H1 (cell line): ENCODE measurements at regions not wholly inside any gene's neighbourhood (a gene's known extent, or its start where the extent isn't known, plus 50 kb on each side); places are given as distances from the start of the nearest gene placed in this dataset.

Source experiments
- GABPA ChIP-seq: IDR thresholded peaks from 2 replicates; pipeline ENCODE4 v1.6.1; 2011; ENCODE audit warnings: mild to moderate bottlenecking, low read length, moderate library complexity, borderline replicate concordance; ENCODE audit not compliant: insufficient read depth
- PHF8 ChIP-seq: fragments of 200-600 bp; sonication (generic); conservative IDR thresholded peaks from 2 replicates; pipeline ENCODE4 v1.7.1; 2012; ENCODE audit warnings: low read depth, mild to moderate bottlenecking, inconsistent platforms, low read length, moderate library complexity
- POU5F1 ChIP-seq: IDR thresholded peaks from 2 replicates; pipeline ENCODE4 v1.6.1; 2011; ENCODE audit warnings: low read depth, mild to moderate bottlenecking, low read length, moderate library complexity
- SP2 ChIP-seq: IDR thresholded peaks from 2 replicates; pipeline ENCODE4 v1.6.1; 2012; ENCODE audit warnings: mild to moderate bottlenecking, low read length, inconsistent platforms
- SP4 ChIP-seq: IDR thresholded peaks from 2 replicates; pipeline ENCODE4 v1.6.1; 2012; ENCODE audit warnings: low read length, inconsistent platforms
- TBP ChIP-seq: IDR thresholded peaks from 2 replicates; pipeline ENCODE4 v1.6.1; 2011; ENCODE audit warnings: low read depth, low read length, improper control_type of control experiment
- TF ChIP-seq, protein P1 (sequence below), 3 experiments: IDR thresholded peaks; 1 replicate in 2 of 3; 2 replicates in 1 of 3; pipeline versions ENCODE4 v1.5.1 to v1.6.1; 2011; ENCODE audit warnings: low read length in 3 of 3, mild to moderate bottlenecking in 3 of 3, inconsistent platforms in 2 of 3, low read depth in 1 of 3, moderate library complexity in 1 of 3; ENCODE audit not compliant: insufficient read depth in 1 of 3; ENCODE audit errors: control extremely low read depth in 1 of 3

- TF ChIP-seq, protein P1, sequence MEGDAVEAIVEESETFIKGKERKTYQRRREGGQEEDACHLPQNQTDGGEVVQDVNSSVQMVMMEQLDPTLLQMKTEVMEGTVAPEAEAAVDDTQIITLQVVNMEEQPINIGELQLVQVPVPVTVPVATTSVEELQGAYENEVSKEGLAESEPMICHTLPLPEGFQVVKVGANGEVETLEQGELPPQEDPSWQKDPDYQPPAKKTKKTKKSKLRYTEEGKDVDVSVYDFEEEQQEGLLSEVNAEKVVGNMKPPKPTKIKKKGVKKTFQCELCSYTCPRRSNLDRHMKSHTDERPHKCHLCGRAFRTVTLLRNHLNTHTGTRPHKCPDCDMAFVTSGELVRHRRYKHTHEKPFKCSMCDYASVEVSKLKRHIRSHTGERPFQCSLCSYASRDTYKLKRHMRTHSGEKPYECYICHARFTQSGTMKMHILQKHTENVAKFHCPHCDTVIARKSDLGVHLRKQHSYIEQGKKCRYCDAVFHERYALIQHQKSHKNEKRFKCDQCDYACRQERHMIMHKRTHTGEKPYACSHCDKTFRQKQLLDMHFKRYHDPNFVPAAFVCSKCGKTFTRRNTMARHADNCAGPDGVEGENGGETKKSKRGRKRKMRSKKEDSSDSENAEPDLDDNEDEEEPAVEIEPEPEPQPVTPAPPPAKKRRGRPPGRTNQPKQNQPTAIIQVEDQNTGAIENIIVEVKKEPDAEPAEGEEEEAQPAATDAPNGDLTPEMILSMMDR (IDR thresholded peaks at IDR 0.05; ENCODE audit: control extremely low read depth in 1 of 3, insufficient read depth in 1 of 3, low read depth in 1 of 3, low read length in 3 of 3), result no peak
- TF ChIP-seq SP2 (no peak), SP4 (no peak), PHF8 (no peak), POU5F1 (no peak), GABPA (no peak), TBP (no peak)
These were observed 176.4 kb upstream of the DACH1 start for GRCh38 chr13:72043366-72043765.
